B cell (primary cell): ENCODE measurements at regions not wholly inside any gene's neighbourhood (a gene's known extent, or its start where the extent isn't known, plus 50 kb on each side); places are given as distances from the start of the nearest gene placed in this dataset.
"Not testable (repeated sequence)": the region's sequence is repeated elsewhere in the genome, so short reads cannot be mapped to it uniquely, and the experiment has no call there.

Experiments
- ATAC-seq: fragments of 200-7000 bp; cut with Tn5 transposase; one replicate; pipeline ENCODE4 v1.10.0; 2021; ENCODE audit warnings: low read depth, mild to moderate bottlenecking, moderate number of reproducible peaks, moderate library complexity
- CTCF ChIA-PET: fragments of 350-600 bp; sonication (Branson Sonifier 250); formaldehyde crosslinking; loops from one replicate; lab custom pipeline; 2021; ENCODE audit warnings: antibody characterized with exemption, inconsistent platforms; lab: Charles Lee
- POLR2A ChIA-PET: fragments of 350-600 bp; sonication (Branson Sonifier 250); formaldehyde crosslinking; loops from one replicate; lab custom pipeline; 2021; ENCODE audit warnings: antibody characterized with exemption; lab: Charles Lee
- DNase-seq: peaks from one replicate; pipeline ENCODE4 v3.0.0; 2013
- H2AFZ ChIP-seq: 2 replicates; pipeline ENCODE4 v1.6.1; 2012; ENCODE audit warnings: mild to moderate bottlenecking, low read depth, low read length; ENCODE audit not compliant: insufficient read depth, poor library complexity, severe bottlenecking
- H3K27ac ChIP-seq, 2 donors: 1 replicate in 1 of 2; 2 replicates in 1 of 2; pipeline ENCODE4 v1.5.1; 2012 to 2013; ENCODE audit warnings: low read length in 2 of 2, mild to moderate bottlenecking in 2 of 2, moderate library complexity in 1 of 2
- H3K27me3 ChIP-seq, 4 experiments: fragments of 200-600 bp in 1 of 4; sonication (generic) in 1 of 4; replicated peaks in 1 of 4; 1 replicate in 2 of 4; 2 replicates in 2 of 4; pipeline versions ENCODE4 v1.6.1 to v1.7.0; 2013 to 2016; ENCODE audit warnings: low read length in 3 of 4, mild to moderate bottlenecking in 2 of 4, mixed read lengths in 1 of 4, moderate library complexity in 1 of 4; ENCODE audit not compliant: insufficient read depth in 4 of 4, control insufficient read depth in 3 of 4; ENCODE audit errors: control extremely low read depth in 1 of 4
- H3K36me3 ChIP-seq, 2 experiments: replicated peaks in 1 of 2; 1 replicate in 1 of 2; 2 replicates in 1 of 2; pipeline versions ENCODE4 v1.6.1 to v1.7.1; 2013; ENCODE audit warnings: low read length in 1 of 2; ENCODE audit not compliant: insufficient read depth in 2 of 2, control insufficient read depth in 1 of 2; ENCODE audit errors: control extremely low read depth in 1 of 2, extremely low read depth in 1 of 2
- H3K4me1 ChIP-seq, 2 donors: fragments of 200-600 bp in 1 of 2; sonication (generic) in 1 of 2; 1 replicate in 1 of 2; 2 replicates in 1 of 2; pipeline versions ENCODE4 v1.5.1 to v1.6.1; 2013 to 2017; ENCODE audit warnings: low read length in 2 of 2; ENCODE audit not compliant: control insufficient read depth in 2 of 2, insufficient read depth in 2 of 2
- H3K4me2 ChIP-seq: replicated peaks from 2 replicates; pipeline ENCODE3; 2012; ENCODE audit warnings: mild to moderate bottlenecking, low read depth, low read length; ENCODE audit not compliant: poor library complexity, severe bottlenecking
- H3K4me3 ChIP-seq, 5 experiments: fragments of 200-600 bp in 1 of 5; sonication (generic) in 1 of 5; 1 replicate in 3 of 5; 2 replicates in 2 of 5; pipeline versions ENCODE4 v1.5.1 to v1.7.0; 2011 to 2016; ENCODE audit warnings: low read length in 4 of 5, mild to moderate bottlenecking in 4 of 5, low read depth in 2 of 5, control low read depth in 1 of 5, moderate library complexity in 1 of 5; ENCODE audit not compliant: insufficient read depth in 1 of 5; ENCODE audit errors: control extremely low read depth in 1 of 5, extremely low read depth in 1 of 5
- H3K79me2 ChIP-seq: fragments of 200-600 bp; sonication (generic); one replicate; pipeline ENCODE4 v1.6.0; 2016; ENCODE audit warnings: low read length; ENCODE audit not compliant: control insufficient read depth, insufficient read depth
- H3K9ac ChIP-seq: fragments of 200-600 bp; sonication (generic); 2 replicates; pipeline ENCODE4 v1.6.1; 2017; ENCODE audit warnings: mild to moderate bottlenecking, low read length, moderate library complexity
- H3K9me3 ChIP-seq, 3 donors: one replicate each; pipeline versions ENCODE4 v1.6.1 to v1.7.1; 2013; ENCODE audit warnings: low read length in 2 of 3; ENCODE audit not compliant: control insufficient read depth in 2 of 3, insufficient read depth in 1 of 3; ENCODE audit errors: control extremely low read depth in 1 of 3
- H4K20me1 ChIP-seq: 2 replicates; pipeline ENCODE4 v1.6.0; 2012; ENCODE audit warnings: mild to moderate bottlenecking, low read length; ENCODE audit not compliant: insufficient read depth, control insufficient read depth, poor library complexity, severe bottlenecking
- H3K27ac Mint-ChIP-seq: one replicate; pipeline ENCODE4 v1.8.0; 2021; ENCODE audit warnings: mixed read lengths
- H3K27me3 Mint-ChIP-seq: one replicate; pipeline ENCODE4 v1.8.0; 2021; ENCODE audit warnings: mixed read lengths
- H3K4me1 Mint-ChIP-seq: one replicate; pipeline ENCODE4 v1.8.0; 2021; ENCODE audit warnings: mixed read lengths
- H3K4me3 Mint-ChIP-seq: one replicate; pipeline ENCODE4 v1.8.0; 2021; ENCODE audit warnings: mixed read lengths
- H3K9me3 Mint-ChIP-seq: one replicate; pipeline ENCODE4 v1.8.0; 2022; ENCODE audit warnings: mixed read lengths; ENCODE audit not compliant: insufficient read depth
- EZH2 ChIP-seq: IDR thresholded peaks from 2 replicates; pipeline ENCODE4 v1.6.1; 2012; ENCODE audit warnings: borderline replicate concordance, low read depth, mild to moderate bottlenecking, moderate library complexity, low read length; ENCODE audit not compliant: insufficient read depth, poor library complexity, severe bottlenecking
- WGBS: methylation state at CpG from one replicate; pipeline ENCODE4 v1.1.5; 2013; ENCODE audit warnings: missing lambda C conversion rate; ENCODE audit not compliant: insufficient coverage; 5-methylcytosine and 5-hydroxymethylcytosine counted together
- intact Hi-C: fragments of 100-400 bp; cut with micrococcal nuclease; formaldehyde crosslinking; loops from one replicate; pipeline ENCODE4 v1.10.0; 2022
- TF ChIP-seq, protein P1 (sequence below): fragments of 200-600 bp; IDR thresholded peaks from one replicate; pipeline ENCODE4 v1.8.0; 2022; ENCODE audit warnings: antibody characterized with exemption, mild to moderate bottlenecking

DNA sequence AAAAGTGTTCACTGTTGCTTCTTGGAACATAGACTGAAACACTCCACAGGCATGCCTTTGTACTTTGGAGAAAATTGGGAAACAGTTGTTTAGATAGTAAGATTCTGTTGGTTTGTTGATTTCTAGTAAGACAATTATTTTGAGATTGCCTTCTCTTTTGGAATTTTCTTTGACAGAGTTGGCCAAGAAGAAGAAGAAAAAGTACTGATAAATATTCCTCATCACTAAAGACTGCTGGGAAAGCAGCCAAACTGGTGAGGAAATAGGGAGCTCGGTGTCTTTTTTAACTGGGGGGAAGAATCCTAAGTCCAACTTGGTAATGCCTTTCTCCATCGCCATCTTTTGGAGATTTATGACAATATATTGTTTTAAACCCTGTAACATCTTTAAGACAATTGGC lies 370.7 kb downstream of the GPAT3 start:
- Histone ChIP-seq H4K20me1 (no peaks in the 10 kb centered on the region), H3K79me2 (no peaks in the 10 kb centered on the region), H3K27me3 (no peaks in the 10 kb centered on the region), H2AFZ (no peak overlapping the region), H3K4me1 (no peaks in the 10 kb centered on the region), H3K9me3 (peaks cover 0 to 1% (median 0%) of the 10 kb centered on the region in 3 donors), H3K4me3 (no peak overlapping the region), H3K9ac (no peak overlapping the region), H3K4me2 (no peak overlapping the region), H3K27ac (no peak overlapping the region), H3K36me3 (no peaks in the 10 kb centered on the region)
- Mint-ChIP-seq H3K4me1 (no peaks in the 10 kb centered on the region), H3K27ac (no peak overlapping the region), H3K27me3 (peaks cover 6% of the 10 kb centered on the region), H3K9me3 (no peaks in the 10 kb centered on the region), H3K4me3 (no peak overlapping the region)
- CTCF ChIA-PET, result no interaction called here
- intact Hi-C loops, result no loop called here
- TF ChIP-seq, protein P1, sequence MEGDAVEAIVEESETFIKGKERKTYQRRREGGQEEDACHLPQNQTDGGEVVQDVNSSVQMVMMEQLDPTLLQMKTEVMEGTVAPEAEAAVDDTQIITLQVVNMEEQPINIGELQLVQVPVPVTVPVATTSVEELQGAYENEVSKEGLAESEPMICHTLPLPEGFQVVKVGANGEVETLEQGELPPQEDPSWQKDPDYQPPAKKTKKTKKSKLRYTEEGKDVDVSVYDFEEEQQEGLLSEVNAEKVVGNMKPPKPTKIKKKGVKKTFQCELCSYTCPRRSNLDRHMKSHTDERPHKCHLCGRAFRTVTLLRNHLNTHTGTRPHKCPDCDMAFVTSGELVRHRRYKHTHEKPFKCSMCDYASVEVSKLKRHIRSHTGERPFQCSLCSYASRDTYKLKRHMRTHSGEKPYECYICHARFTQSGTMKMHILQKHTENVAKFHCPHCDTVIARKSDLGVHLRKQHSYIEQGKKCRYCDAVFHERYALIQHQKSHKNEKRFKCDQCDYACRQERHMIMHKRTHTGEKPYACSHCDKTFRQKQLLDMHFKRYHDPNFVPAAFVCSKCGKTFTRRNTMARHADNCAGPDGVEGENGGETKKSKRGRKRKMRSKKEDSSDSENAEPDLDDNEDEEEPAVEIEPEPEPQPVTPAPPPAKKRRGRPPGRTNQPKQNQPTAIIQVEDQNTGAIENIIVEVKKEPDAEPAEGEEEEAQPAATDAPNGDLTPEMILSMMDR, result no peak
- no peak for TF ChIP-seq EZH2
- POLR2A ChIA-PET, result no interaction called here
- no peak for ATAC-seq
- WGBS, result 80% methylated on average over 1 of the region's 2 CpGs
- DNase-seq, result no peak

DNA sequence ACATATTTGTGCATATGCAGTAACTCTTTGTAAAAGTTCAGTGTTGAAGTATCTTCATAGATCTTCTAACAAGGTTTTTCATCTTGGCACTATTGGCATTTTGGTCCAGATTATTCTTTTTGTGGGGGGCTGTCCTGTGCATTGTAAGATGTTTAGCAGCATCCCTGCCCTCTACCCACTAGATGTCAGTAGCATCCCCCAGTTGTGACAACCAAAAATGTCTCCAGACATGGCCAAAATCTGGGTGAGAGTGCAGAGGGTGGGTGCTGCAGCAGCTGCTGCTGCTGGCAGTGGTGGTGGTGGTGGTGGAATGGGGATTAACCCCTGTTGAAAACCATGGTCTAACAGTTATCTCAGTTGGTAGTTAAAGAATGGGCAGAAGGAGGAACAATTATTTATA lies 370.0 kb downstream of the GPAT3 start:
- ATAC-seq (no peak), DNase-seq (no peak)
- Mint-ChIP-seq H3K4me1 (no peaks in the 10 kb centered on the region), H3K27ac (no peak overlapping the region), H3K9me3 (no peaks in the 10 kb centered on the region), H3K27me3 (peaks cover 6% of the 10 kb centered on the region), H3K4me3 (no peak overlapping the region)
- Histone ChIP-seq H3K9me3 (peaks cover 0 to 1% (median 0%) of the 10 kb centered on the region in 3 donors), H3K4me3 (no peak overlapping the region), H3K36me3 (no peaks in the 10 kb centered on the region), H4K20me1 (no peaks in the 10 kb centered on the region), H3K9ac (no peak overlapping the region), H3K4me2 (no peak overlapping the region), H3K4me1 (no peaks in the 10 kb centered on the region), H3K27ac (no peak overlapping the region), H3K27me3 (no peaks in the 10 kb centered on the region), H2AFZ (no peak overlapping the region), H3K79me2 (no peaks in the 10 kb centered on the region)
- intact Hi-C loops, result no loop called here
- no peak for TF ChIP-seq EZH2
- TF ChIP-seq, protein P1, result no peak
- ChIA-PET POLR2A (no interaction called here), CTCF (no interaction called here)

GRCh38 chr4:83903740-83904139 lies 367.8 kb downstream of the GPAT3 start:
- H3K36me3 ChIP-seq, H2AFZ ChIP-seq, POLR2A ChIA-PET, ATAC-seq, H3K9ac ChIP-seq, CTCF ChIA-PET, H3K27me3 ChIP-seq, H3K27ac Mint-ChIP-seq, H3K9me3 Mint-ChIP-seq, H3K4me2 ChIP-seq, H4K20me1 ChIP-seq, H3K9me3 ChIP-seq, H3K27me3 Mint-ChIP-seq, H3K4me1 ChIP-seq, H3K4me3 Mint-ChIP-seq, intact Hi-C loops, DNase-seq, H3K4me3 ChIP-seq, H3K4me1 Mint-ChIP-seq, H3K79me2 ChIP-seq, H3K27ac ChIP-seq: not testable (repeated sequence)
- WGBS, result no CpG with 5 or more reads among the region's 1 CpG
